ENCODE measurements at regions not wholly inside any gene's neighbourhood (a gene's known extent, or its start where the extent isn't known, plus 50 kb on each side); places are given as distances from the start of the nearest gene placed in this dataset.

GRCh38 chr20:23231561-23232218, 118.9 kb upstream of the NXT1 start:
- Mint-ChIP-seq H3K36me3 (ENCODE audit: low read depth) (no peaks in the 10 kb centered on the region), H3K27ac (no peak overlapping the region), H3K4me1 (peaks cover 20% of the 10 kb centered on the region), H3K27me3 (ENCODE audit: low read depth) (peaks cover 5% of the 10 kb centered on the region), H3K4me3 (no peak overlapping the region), H3K9me3 (no peaks in the 10 kb centered on the region)
- TF ChIP-seq CTCF (IDR thresholded peaks at IDR 0.05; ENCODE audit: unreplicated experiment in 3 of 3), result no peak

- TF ChIP-seq CTCF (IDR thresholded peaks at IDR 0.05; ENCODE audit: unreplicated experiment in 3 of 3), result no peak
- H3K27me3 Mint-ChIP-seq (ENCODE audit: low read depth), result peaks cover 5% of the 10 kb centered on the region
Measured at GRCh38 chr20:23230766-23231385, 119.7 kb upstream of the NXT1 start.

GRCh38 chr20:23229989-23230388, 120.6 kb upstream of the NXT1 start:
- no peak for TF ChIP-seq CTCF (IDR thresholded peaks at IDR 0.05; ENCODE audit: unreplicated experiment in 3 of 3)
- no peaks in the 10 kb centered on the region for H3K36me3 Mint-ChIP-seq (ENCODE audit: low read depth)
- no peak overlapping the region for H3K27ac Mint-ChIP-seq
- H3K4me3 Mint-ChIP-seq, result no peak overlapping the region
- H3K27me3 Mint-ChIP-seq (ENCODE audit: low read depth), result peaks cover 8% of the 10 kb centered on the region
- H3K9me3 Mint-ChIP-seq, result no peaks in the 10 kb centered on the region
- peaks cover 20% of the 10 kb centered on the region for H3K4me1 Mint-ChIP-seq

More at GRCh38 chr20:23230766-23231385, 119.7 kb upstream of the NXT1 start:
- Mint-ChIP-seq H3K27ac (no peak overlapping the region), H3K4me3 (no peak overlapping the region), H3K9me3 (no peaks in the 10 kb centered on the region), H3K36me3 (ENCODE audit: low read depth) (no peaks in the 10 kb centered on the region), H3K4me1 (peaks cover 20% of the 10 kb centered on the region)

GRCh38 chr20:23228912-23229311, 121.7 kb upstream of the NXT1 start:
- Mint-ChIP-seq H3K27ac (peak overlapping the region in 1 of 3 experiments; percentile 34), H3K27me3 (ENCODE audit: low read depth) (peaks cover 8% of the 10 kb centered on the region), H3K4me1 (peaks cover 13% of the 10 kb centered on the region), H3K36me3 (ENCODE audit: low read depth) (no peaks in the 10 kb centered on the region), H3K9me3 (no peaks in the 10 kb centered on the region), H3K4me3 (no peak overlapping the region)
- no peak for TF ChIP-seq CTCF (IDR thresholded peaks at IDR 0.05; ENCODE audit: unreplicated experiment in 3 of 3)

DNA sequence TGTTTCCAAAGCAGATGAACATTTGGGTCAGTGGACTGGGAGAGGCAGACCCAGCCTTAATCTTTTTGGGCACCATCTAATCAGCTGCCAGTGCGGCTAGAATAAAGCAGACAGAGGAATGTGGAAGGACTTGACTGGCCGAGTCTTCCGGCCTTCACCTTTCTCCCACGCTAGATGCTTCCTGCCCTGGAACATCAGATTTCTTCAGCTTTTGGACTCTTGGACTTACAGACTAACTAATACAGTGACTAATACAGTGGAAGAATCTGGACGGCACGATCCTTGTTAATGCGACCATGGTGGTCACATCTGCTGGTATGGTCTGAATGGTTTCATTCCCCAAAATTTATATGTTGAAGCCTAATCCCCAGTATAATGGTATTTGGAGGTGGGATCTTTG, 122.6 kb upstream of the NXT1 start:
- Mint-ChIP-seq H3K9me3 (no peaks in the 10 kb centered on the region), H3K36me3 (ENCODE audit: low read depth) (no peaks in the 10 kb centered on the region), H3K27me3 (ENCODE audit: low read depth) (peaks cover 8% of the 10 kb centered on the region), H3K4me3 (no peak overlapping the region), H3K4me1 (peaks cover 13% of the 10 kb centered on the region), H3K27ac (no peak overlapping the region)
- TF ChIP-seq CTCF (IDR thresholded peaks at IDR 0.05; ENCODE audit: unreplicated experiment in 3 of 3), result no peak

DNA sequence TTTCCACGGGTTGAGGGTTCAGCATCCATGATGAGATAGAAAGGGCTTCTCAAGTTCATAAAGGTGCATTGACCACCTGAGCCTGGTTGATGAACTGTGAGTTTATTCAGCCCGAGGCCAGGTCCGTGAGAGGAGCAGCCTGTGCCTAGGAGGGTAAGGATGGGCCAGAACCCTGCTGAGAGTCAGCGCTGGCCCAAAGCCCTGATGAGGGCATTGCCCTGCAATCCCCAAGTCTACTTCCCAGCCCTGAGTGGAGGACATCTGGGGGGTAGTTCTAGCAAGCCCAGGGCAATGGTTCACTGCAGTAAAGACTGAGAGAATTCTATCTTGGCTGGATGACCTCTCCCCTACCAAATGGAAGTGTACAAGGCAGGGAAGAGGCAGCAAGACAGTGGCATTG, 123.3 kb upstream of the NXT1 start:
- peaks cover 11% of the 10 kb centered on the region for H3K27me3 Mint-ChIP-seq (ENCODE audit: low read depth)
- H3K36me3 Mint-ChIP-seq (ENCODE audit: low read depth), result no peaks in the 10 kb centered on the region
- H3K4me1 Mint-ChIP-seq, result peaks cover 13% of the 10 kb centered on the region
- peaks cover under 1% of the 10 kb centered on the region for H3K9me3 Mint-ChIP-seq
- no peak overlapping the region for H3K27ac Mint-ChIP-seq
- H3K4me3 Mint-ChIP-seq, result no peak overlapping the region
- no peak for TF ChIP-seq CTCF (IDR thresholded peaks at IDR 0.05; ENCODE audit: unreplicated experiment in 3 of 3)
